ENCODE measurements at regions not wholly inside any gene's neighbourhood (a gene's known extent, or its start where the extent isn't known, plus 50 kb on each side); places are given as distances from the start of the nearest gene placed in this dataset.

- WGBS (ENCODE audit: insufficient coverage, low coverage, missing lambda C conversion rate) = 0% methylated on average over 3 of the region's 3 CpGs
- Histone ChIP-seq H3K9me3 (replicated peaks; ENCODE audit: control insufficient read depth, insufficient read depth, low read depth, low read length) (no peaks in the 10 kb centered on the region), H3K9ac (ENCODE audit: insufficient read depth in 1 of 2, low read depth in 2 of 2, low read length in 2 of 2) (no peak overlapping the region), H3K4me2 (ENCODE audit: insufficient read depth, low read length) (no peak overlapping the region), H3K27me3 (ENCODE audit: control insufficient read depth in 2 of 2, insufficient read depth in 2 of 2, low read length in 2 of 2) (no peaks in the 10 kb centered on the region), H3K27ac (ENCODE audit: extremely low read depth, low read depth, low read length) (no peak overlapping the region), H2AFZ (ENCODE audit: low read depth, low read length) (no peak overlapping the region), H3K9me1 (ENCODE audit: control insufficient read depth, insufficient read depth, low read length) (no peaks in the 10 kb centered on the region), H3K36me3 (ENCODE audit: control insufficient read depth, insufficient read depth, low read length) (no peaks in the 10 kb centered on the region), H3K79me2 (ENCODE audit: control insufficient read depth, insufficient read depth, low read length) (no peaks in the 10 kb centered on the region), H3K4me3 (no peak overlapping the region), H3K4me1 (replicated peaks in 1 of 2; ENCODE audit: control insufficient read depth in 2 of 2, insufficient read depth in 2 of 2, low read length in 2 of 2) (no peaks in the 10 kb centered on the region), H4K20me1 (replicated peaks; ENCODE audit: control insufficient read depth, insufficient read depth, low read length) (no peaks in the 10 kb centered on the region)
- POLR2A ChIA-PET = no interaction called here
- TF ChIP-seq GABPB1 (CRISPR knock-in tag; IDR thresholded peaks at IDR 0.05) (no peak), FOS (IDR thresholded peaks at IDR 0.05; ENCODE audit: extremely low read depth, insufficient read length) (no peak), ATF7 (IDR thresholded peaks at IDR 0.05) (no peak), POU5F1 (IDR thresholded peaks at IDR 0.05; ENCODE audit: borderline replicate concordance, low read depth, low read length, partially characterized antibody) (no peak), MCM2 (IDR thresholded peaks at IDR 0.05; ENCODE audit: low read depth) (no peak), MTA3 (IDR thresholded peaks at IDR 0.05; ENCODE audit: borderline replicate concordance) (no peak), KDM1A (IDR thresholded peaks at IDR 0.05) (no peak), SMAD2 (IDR thresholded peaks at IDR 0.05; ENCODE audit: low read depth, low read length) (no peak)
- ATAC-seq (no peak), DNase-seq (ENCODE audit: extremely low read depth in 1 of 4, low spot score in 3 of 4) (no peak), FAIRE-seq (no peak)
- in situ Hi-C loops (cut with MboI) (no loop called here), intact Hi-C loops (cut with micrococcal nuclease) (no loop called here)
- CTCF ChIA-PET (ENCODE audit: low intra/inter-chr PET ratio) = no interaction called here
- no TSS peak for BruUV-seq (replicated peaks)
Observed at GRCh38 chr3:110846971-110847370, 224.6 kb upstream of the NECTIN3 start.

DNA sequence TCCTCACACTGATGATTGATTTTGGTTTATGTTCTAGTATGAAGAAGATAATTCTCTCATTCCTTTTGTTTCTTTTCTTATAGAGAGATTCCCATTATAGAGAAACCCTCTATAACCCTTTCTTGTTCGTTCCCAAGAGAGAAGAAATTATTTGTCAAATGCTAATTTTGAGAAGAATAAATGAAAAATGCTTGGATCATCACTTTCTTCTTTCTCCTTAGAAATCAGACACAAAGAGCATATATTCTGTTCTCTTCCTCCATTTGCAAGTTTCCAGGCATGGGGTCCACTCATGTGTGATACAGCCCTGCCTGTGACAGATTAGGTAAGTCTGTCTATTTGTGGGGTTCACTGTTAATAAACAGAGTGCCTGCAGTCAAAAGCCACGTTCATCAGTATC, 222.6 kb upstream of the NECTIN3 start:
- intact Hi-C loops (cut with micrococcal nuclease) = no loop called here
- H3K27ac ChIP-seq (ENCODE audit: extremely low read depth, low read depth, low read length) = no peak overlapping the region
- no peaks in the 10 kb centered on the region for H3K9me1 ChIP-seq (ENCODE audit: control insufficient read depth, insufficient read depth, low read length)
- H3K9me3 ChIP-seq (replicated peaks; ENCODE audit: control insufficient read depth, insufficient read depth, low read depth, low read length) = no peaks in the 10 kb centered on the region
- H3K4me1 ChIP-seq (replicated peaks in 1 of 2; ENCODE audit: control insufficient read depth in 2 of 2, insufficient read depth in 2 of 2, low read length in 2 of 2) = no peaks in the 10 kb centered on the region
- in situ Hi-C loops (cut with MboI) = no loop called here
- ChIA-PET POLR2A (no interaction called here), CTCF (ENCODE audit: low intra/inter-chr PET ratio) (no interaction called here)
- H3K9ac ChIP-seq (ENCODE audit: insufficient read depth in 1 of 2, low read depth in 2 of 2, low read length in 2 of 2) = no peak overlapping the region
- H2AFZ ChIP-seq (ENCODE audit: low read depth, low read length) = no peak overlapping the region
- ATAC-seq (no peak), FAIRE-seq (no peak), DNase-seq (ENCODE audit: extremely low read depth in 1 of 4, low spot score in 3 of 4) (no peak)
- no peak overlapping the region for H3K4me2 ChIP-seq (ENCODE audit: insufficient read depth, low read length)
- WGBS (ENCODE audit: insufficient coverage, low coverage, missing lambda C conversion rate) = 0% methylated on average over 2 of the region's 2 CpGs
- no peaks in the 10 kb centered on the region for H3K79me2 ChIP-seq (ENCODE audit: control insufficient read depth, insufficient read depth, low read length)
- no TSS peak for BruUV-seq (replicated peaks)
- H3K4me3 ChIP-seq = no peak overlapping the region
- H3K36me3 ChIP-seq (ENCODE audit: control insufficient read depth, insufficient read depth, low read length) = no peaks in the 10 kb centered on the region
- no peaks in the 10 kb centered on the region for H4K20me1 ChIP-seq (replicated peaks; ENCODE audit: control insufficient read depth, insufficient read depth, low read length)
- no peaks in the 10 kb centered on the region for H3K27me3 ChIP-seq (ENCODE audit: control insufficient read depth in 2 of 2, insufficient read depth in 2 of 2, low read length in 2 of 2)
- TF ChIP-seq CAMTA2 (CRISPR knock-in tag; conservative IDR thresholded peaks at IDR 0.05) = no peak
- TF ChIP-seq ATF3 (IDR thresholded peaks at IDR 0.05) = no peak
- no peak for TF ChIP-seq ATF3 (CRISPR knock-in tag; conservative IDR thresholded peaks at IDR 0.05)
- TF ChIP-seq ZNF644 (tag; IDR thresholded peaks at IDR 0.05; ENCODE audit: low read depth) = no peak
- TF ChIP-seq PCBP1 (IDR thresholded peaks at IDR 0.05; ENCODE audit: low read depth, low read length, poor library complexity, severe bottlenecking) = no peak
- TF ChIP-seq RFX7 (CRISPR knock-in tag; IDR thresholded peaks at IDR 0.05) = no peak
- TF ChIP-seq ZFP1 (CRISPR knock-in tag; IDR thresholded peaks at IDR 0.05) = no peak
- no peak for TF ChIP-seq CBX1 (IDR thresholded peaks at IDR 0.05; ENCODE audit: low read depth)
- TF ChIP-seq POU5F1 (IDR thresholded peaks at IDR 0.05; ENCODE audit: borderline replicate concordance, low read depth, low read length, partially characterized antibody) = no peak
- no peak for TF ChIP-seq NFXL1 (CRISPR knock-in tag; IDR thresholded peaks at IDR 0.05)
- no peak for TF ChIP-seq SRSF1 (IDR thresholded peaks at IDR 0.05; ENCODE audit: low read depth, low read length)
- no peak for TF ChIP-seq ZNF696 (CRISPR knock-in tag; conservative IDR thresholded peaks at IDR 0.05)

Data from K562 (cell line).